GM12878 (cell line): ENCODE measurements at regions not wholly inside any gene's neighbourhood (a gene's known extent, or its start where the extent isn't known, plus 50 kb on each side); places are given as distances from the start of the nearest gene placed in this dataset.

Experiments used
- ATAC-seq: fragments of 200-7000 bp; cut with Tn5 transposase; 3 replicates; pipeline ENCODE4 v1.9.1; 2020; ENCODE audit warnings: mild to moderate bottlenecking, moderate library complexity
- BruUV-seq: library from RNA; stranded (reverse); fragments of 400-500 nt; replicated peaks from 2 replicates; lab custom pipeline; 2021; lab: Mats Ljungman, UMichigan
- CTCF ChIA-PET: fragments of 300-600 bp; sonication (Branson Sonifier 250); formaldehyde crosslinking; extraction: SDS; loops from one replicate; lab custom pipeline; 2021; ENCODE audit warnings: inconsistent platforms; lab: Yijun Ruan, JAX
- POLR2A ChIA-PET: fragments of 350-600 bp; formaldehyde crosslinking; extraction: SDS; loops from one replicate; lab custom pipeline; 2021; ENCODE audit warnings: inconsistent platforms; lab: Charles Lee
- RAD21 ChIA-PET: fragments of 300-600 bp; sonication (Branson Sonifier 250); formaldehyde crosslinking; loops from one replicate; lab custom pipeline; 2023; ENCODE audit warnings: antibody characterized with exemption; ENCODE audit not compliant: unreplicated experiment; lab: Charles Lee
- SMC1A ChIA-PET: fragments of 300-600 bp; sonication (Branson Sonifier 250); formaldehyde crosslinking; loops from one replicate; lab custom pipeline; 2023; ENCODE audit not compliant: unreplicated experiment, uncharacterized antibody; lab: Charles Lee
- DNase-seq: peaks from one replicate; pipeline ENCODE4 v3.0.0-alpha.2; 2011; ENCODE audit warnings: low read depth, low spot score
- FAIRE-seq: peaks from 3 replicates; lab custom pipeline; 2011; peaks lifted over from hg19 to GRCh38; lab: Jason Lieb, UNC
- H2AFZ ChIP-seq: 2 replicates; pipeline ENCODE4 v1.6.0; 2011; ENCODE audit warnings: low read depth, low read length, control low read depth; ENCODE audit not compliant: control insufficient read depth
- H3K27ac ChIP-seq: 2 replicates; pipeline ENCODE4 v1.5.1; 2011; ENCODE audit warnings: control low read depth; ENCODE audit not compliant: control insufficient read depth, insufficient read depth
- H3K27me3 ChIP-seq, 2 experiments: replicated peaks in 1 of 2; 2 replicates each; pipeline versions ENCODE4 v1.6.0 to v1.6.1; 2011; ENCODE audit warnings: low read length in 1 of 2; ENCODE audit not compliant: control insufficient read depth in 2 of 2, insufficient read depth in 2 of 2
- H3K36me3 ChIP-seq, 2 experiments: 2 replicates each; pipeline ENCODE4 v1.5.1; 2011; ENCODE audit warnings: low read length in 1 of 2; ENCODE audit not compliant: control insufficient read depth in 2 of 2, insufficient read depth in 2 of 2
- H3K4me1 ChIP-seq: 2 replicates; pipeline ENCODE4 v1.6.1; 2011; ENCODE audit warnings: mild to moderate bottlenecking, low read length, moderate library complexity, mixed read lengths; ENCODE audit not compliant: control insufficient read depth, insufficient read depth
- H3K4me2 ChIP-seq: 2 replicates; pipeline ENCODE4 v1.6.0; 2011; ENCODE audit warnings: control low read depth; ENCODE audit not compliant: control insufficient read depth, insufficient read depth
- H3K4me3 ChIP-seq: fragments of 200-600 bp; sonication (generic); 2 replicates; pipeline ENCODE4 v1.5.1; 2016
- H3K79me2 ChIP-seq: 2 replicates; pipeline ENCODE4 v1.6.0; 2011; ENCODE audit warnings: low read length; ENCODE audit not compliant: control insufficient read depth, insufficient read depth
- H3K9ac ChIP-seq: 2 replicates; pipeline ENCODE4 v1.8.0; 2011; ENCODE audit warnings: low read length, control low read depth, mixed read lengths; ENCODE audit not compliant: control insufficient read depth, insufficient read depth
- H3K9me3 ChIP-seq: replicated peaks from 3 replicates; pipeline ENCODE4 v1.5.1; 2011; ENCODE audit warnings: mild to moderate bottlenecking, low read length; ENCODE audit not compliant: control insufficient read depth, insufficient read depth
- H4K20me1 ChIP-seq: 2 replicates; pipeline ENCODE4 v1.6.0; 2011; ENCODE audit not compliant: control insufficient read depth, insufficient read depth
- BMI1 ChIP-seq: fragments of 450-650 bp; IDR thresholded peaks from 2 replicates; pipeline ENCODE4 v1.6.1; 2016; ENCODE audit warnings: mild to moderate bottlenecking, moderate library complexity, borderline replicate concordance
- EZH2 ChIP-seq: IDR thresholded peaks from 2 replicates; pipeline ENCODE4 v1.6.1; 2012; ENCODE audit warnings: low read depth, mild to moderate bottlenecking, control low read depth, inconsistent platforms, low read length, borderline replicate concordance; ENCODE audit not compliant: control insufficient read depth
- KDM1A ChIP-seq: fragments of 200-600 bp; sonication (generic); IDR thresholded peaks from 2 replicates; pipeline ENCODE4 v1.6.1; 2016; ENCODE audit warnings: borderline replicate concordance
- MEF2B ChIP-seq: fragments of 450-650 bp; IDR thresholded peaks from 2 replicates; pipeline ENCODE4 v1.6.1; 2018; ENCODE audit warnings: mild to moderate bottlenecking, moderate library complexity; ENCODE audit not compliant: partially characterized antibody, poor library complexity, severe bottlenecking
- MTA3 ChIP-seq: IDR thresholded peaks from 2 replicates; pipeline ENCODE4 v1.6.1; 2012; ENCODE audit warnings: low read length, inconsistent platforms, borderline replicate concordance
- POLR2AphosphoS2 ChIP-seq: IDR thresholded peaks from 2 replicates; pipeline ENCODE4 v1.6.1; 2011; ENCODE audit warnings: low read depth, mild to moderate bottlenecking, low read length, improper control_type of control experiment, moderate library complexity
- RFX5 ChIP-seq: IDR thresholded peaks from 2 replicates; pipeline ENCODE4 v1.6.1; 2011; ENCODE audit warnings: low read depth, low read length, improper control_type of control experiment
- SMAD5 ChIP-seq: IDR thresholded peaks from 2 replicates; pipeline ENCODE4 v1.6.1; 2016; ENCODE audit warnings: antibody characterized with exemption, low read depth
- SREBF2 ChIP-seq: IDR thresholded peaks from 2 replicates; pipeline ENCODE4 v1.6.1; 2012; ENCODE audit warnings: mild to moderate bottlenecking, low read length
- SUPT20H ChIP-seq: IDR thresholded peaks from 2 replicates; pipeline ENCODE4 v1.6.1; 2011; ENCODE audit warnings: low read depth, mild to moderate bottlenecking, low read length, moderate library complexity, borderline replicate concordance; ENCODE audit not compliant: control insufficient read depth
- TARDBP ChIP-seq: IDR thresholded peaks from 2 replicates; pipeline ENCODE4 v1.6.1; 2016; ENCODE audit warnings: borderline replicate concordance
- ZNF384 ChIP-seq: IDR thresholded peaks from 2 replicates; pipeline ENCODE4 v1.6.1; 2012; ENCODE audit warnings: low read depth, mild to moderate bottlenecking, low read length, improper control_type of control experiment, borderline replicate concordance
- WGBS: methylation state at CpG from one replicate; pipeline ENCODE4 v1.1.6; 2016; ENCODE audit warnings: low lambda C conversion rate; ENCODE audit not compliant: insufficient replicate concordance, insufficient coverage; ENCODE audit errors: missing lambda C conversion rate; 5-methylcytosine and 5-hydroxymethylcytosine counted together
- in situ Hi-C: fragments of 300-500 bp; cut with MboI; formaldehyde crosslinking; loops from 9 replicates; pipeline ENCODE4 v1.14.3; 2018; ENCODE audit warnings: mixed read lengths
- intact Hi-C: fragments of 100-400 bp; cut with micrococcal nuclease; formaldehyde crosslinking; loops from one replicate; pipeline ENCODE4 v1.14.2; 2022; ENCODE audit not compliant: unreplicated experiment
- TF ChIP-seq, protein P1 (sequence below): fragments of 450-650 bp; IDR thresholded peaks from 2 replicates; pipeline ENCODE4 v1.6.1; 2017; ENCODE audit warnings: antibody characterized with exemption, mild to moderate bottlenecking, moderate library complexity
- TF ChIP-seq, protein P2 (sequence below): IDR thresholded peaks from 2 replicates; pipeline ENCODE4 v1.6.1; 2011; ENCODE audit warnings: low read depth, mild to moderate bottlenecking, low read length, moderate library complexity, borderline replicate concordance; ENCODE audit errors: extremely low read depth
- TF ChIP-seq, protein P3 (sequence below): fragments of 450-650 bp; IDR thresholded peaks from 2 replicates; pipeline ENCODE4 v1.6.1; 2016; ENCODE audit warnings: mild to moderate bottlenecking
- TF ChIP-seq, protein P4 (sequence below): IDR thresholded peaks from 2 replicates; pipeline ENCODE4 v1.6.1; 2012; ENCODE audit warnings: low read depth, low read length, improper control_type of control experiment
- TF ChIP-seq, protein P5 (sequence below): fragments of 450-650 bp; IDR thresholded peaks from 2 replicates; pipeline ENCODE4 v1.6.1; 2018; ENCODE audit warnings: mild to moderate bottlenecking, low read depth, moderate library complexity; ENCODE audit not compliant: partially characterized antibody

DNA sequence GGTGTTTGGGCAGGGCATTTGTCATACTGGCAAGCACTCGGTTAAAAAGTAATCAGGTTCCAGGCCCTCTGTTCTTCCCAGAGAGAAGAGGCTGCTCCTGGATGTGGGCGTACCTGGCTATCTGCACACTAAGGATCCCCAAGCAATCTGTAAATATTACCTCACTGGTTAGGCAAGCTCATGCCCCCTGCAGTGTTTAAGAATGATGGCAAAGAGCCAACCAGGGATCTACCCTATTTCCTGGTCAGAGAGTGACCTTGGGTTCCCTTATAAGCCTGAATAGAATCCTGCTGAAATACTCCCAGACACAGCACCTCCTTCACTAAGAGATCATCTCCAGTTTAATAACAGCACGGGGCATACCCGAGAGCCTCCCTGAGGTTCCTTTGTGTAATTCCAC is 181.2 kb downstream of the PIK3R1 start:
- in situ Hi-C loops: no loop called here

More for the DNA sequence above, 181.2 kb downstream of the PIK3R1 start:
- Histone ChIP-seq H3K4me1 (no peaks in the 10 kb centered on the region; the same call in 1 of the 2 replicates), H3K27me3 (no peaks in the 10 kb centered on the region), H3K79me2 (no peaks in the 10 kb centered on the region), H3K9me3 (peaks cover 5% of the 10 kb centered on the region; the same call in 2 of the 3 replicates), H3K9ac (no peak overlapping the region), H3K27ac (no peak overlapping the region), H4K20me1 (no peaks in the 10 kb centered on the region), H3K36me3 (no peaks in the 10 kb centered on the region), H3K4me3 (no peak overlapping the region), H2AFZ (no peak overlapping the region), H3K4me2 (no peak overlapping the region)
- intact Hi-C loops: no loop called here
- FAIRE-seq (no peak), DNase-seq (no peak), ATAC-seq (no peak)
- ChIA-PET RAD21 (no interaction called here), CTCF (no interaction called here), SMC1A (no interaction called here), POLR2A (no interaction called here)
- no TSS peak for BruUV-seq
- 88% methylated on average over 4 of the region's 4 CpGs for WGBS
- TF ChIP-seq EZH2 (no peak), TARDBP (no peak), RFX5 (no peak), BMI1 (no peak), KDM1A (no peak), MEF2B (no peak), POLR2AphosphoS2 (no peak), ZNF384 (no peak), SUPT20H (no peak), SREBF2 (no peak), SMAD5 (no peak), MTA3 (no peak)
- TF ChIP-seq, protein P1, sequence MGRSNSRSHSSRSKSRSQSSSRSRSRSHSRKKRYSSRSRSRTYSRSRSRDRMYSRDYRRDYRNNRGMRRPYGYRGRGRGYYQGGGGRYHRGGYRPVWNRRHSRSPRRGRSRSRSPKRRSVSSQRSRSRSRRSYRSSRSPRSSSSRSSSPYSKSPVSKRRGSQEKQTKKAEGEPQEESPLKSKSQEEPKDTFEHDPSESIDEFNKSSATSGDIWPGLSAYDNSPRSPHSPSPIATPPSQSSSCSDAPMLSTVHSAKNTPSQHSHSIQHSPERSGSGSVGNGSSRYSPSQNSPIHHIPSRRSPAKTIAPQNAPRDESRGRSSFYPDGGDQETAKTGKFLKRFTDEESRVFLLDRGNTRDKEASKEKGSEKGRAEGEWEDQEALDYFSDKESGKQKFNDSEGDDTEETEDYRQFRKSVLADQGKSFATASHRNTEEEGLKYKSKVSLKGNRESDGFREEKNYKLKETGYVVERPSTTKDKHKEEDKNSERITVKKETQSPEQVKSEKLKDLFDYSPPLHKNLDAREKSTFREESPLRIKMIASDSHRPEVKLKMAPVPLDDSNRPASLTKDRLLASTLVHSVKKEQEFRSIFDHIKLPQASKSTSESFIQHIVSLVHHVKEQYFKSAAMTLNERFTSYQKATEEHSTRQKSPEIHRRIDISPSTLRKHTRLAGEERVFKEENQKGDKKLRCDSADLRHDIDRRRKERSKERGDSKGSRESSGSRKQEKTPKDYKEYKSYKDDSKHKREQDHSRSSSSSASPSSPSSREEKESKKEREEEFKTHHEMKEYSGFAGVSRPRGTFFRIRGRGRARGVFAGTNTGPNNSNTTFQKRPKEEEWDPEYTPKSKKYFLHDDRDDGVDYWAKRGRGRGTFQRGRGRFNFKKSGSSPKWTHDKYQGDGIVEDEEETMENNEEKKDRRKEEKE: no peak
- TF ChIP-seq, protein P2, sequence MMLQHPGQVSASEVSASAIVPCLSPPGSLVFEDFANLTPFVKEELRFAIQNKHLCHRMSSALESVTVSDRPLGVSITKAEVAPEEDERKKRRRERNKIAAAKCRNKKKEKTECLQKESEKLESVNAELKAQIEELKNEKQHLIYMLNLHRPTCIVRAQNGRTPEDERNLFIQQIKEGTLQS: no peak
- TF ChIP-seq, protein P3, sequence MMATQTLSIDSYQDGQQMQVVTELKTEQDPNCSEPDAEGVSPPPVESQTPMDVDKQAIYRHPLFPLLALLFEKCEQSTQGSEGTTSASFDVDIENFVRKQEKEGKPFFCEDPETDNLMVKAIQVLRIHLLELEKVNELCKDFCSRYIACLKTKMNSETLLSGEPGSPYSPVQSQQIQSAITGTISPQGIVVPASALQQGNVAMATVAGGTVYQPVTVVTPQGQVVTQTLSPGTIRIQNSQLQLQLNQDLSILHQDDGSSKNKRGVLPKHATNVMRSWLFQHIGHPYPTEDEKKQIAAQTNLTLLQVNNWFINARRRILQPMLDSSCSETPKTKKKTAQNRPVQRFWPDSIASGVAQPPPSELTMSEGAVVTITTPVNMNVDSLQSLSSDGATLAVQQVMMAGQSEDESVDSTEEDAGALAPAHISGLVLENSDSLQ: no peak
- TF ChIP-seq, protein P4, sequence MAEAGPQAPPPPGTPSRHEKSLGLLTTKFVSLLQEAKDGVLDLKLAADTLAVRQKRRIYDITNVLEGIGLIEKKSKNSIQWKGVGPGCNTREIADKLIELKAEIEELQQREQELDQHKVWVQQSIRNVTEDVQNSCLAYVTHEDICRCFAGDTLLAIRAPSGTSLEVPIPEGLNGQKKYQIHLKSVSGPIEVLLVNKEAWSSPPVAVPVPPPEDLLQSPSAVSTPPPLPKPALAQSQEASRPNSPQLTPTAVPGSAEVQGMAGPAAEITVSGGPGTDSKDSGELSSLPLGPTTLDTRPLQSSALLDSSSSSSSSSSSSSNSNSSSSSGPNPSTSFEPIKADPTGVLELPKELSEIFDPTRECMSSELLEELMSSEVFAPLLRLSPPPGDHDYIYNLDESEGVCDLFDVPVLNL: no peak
- TF ChIP-seq, protein P5, sequence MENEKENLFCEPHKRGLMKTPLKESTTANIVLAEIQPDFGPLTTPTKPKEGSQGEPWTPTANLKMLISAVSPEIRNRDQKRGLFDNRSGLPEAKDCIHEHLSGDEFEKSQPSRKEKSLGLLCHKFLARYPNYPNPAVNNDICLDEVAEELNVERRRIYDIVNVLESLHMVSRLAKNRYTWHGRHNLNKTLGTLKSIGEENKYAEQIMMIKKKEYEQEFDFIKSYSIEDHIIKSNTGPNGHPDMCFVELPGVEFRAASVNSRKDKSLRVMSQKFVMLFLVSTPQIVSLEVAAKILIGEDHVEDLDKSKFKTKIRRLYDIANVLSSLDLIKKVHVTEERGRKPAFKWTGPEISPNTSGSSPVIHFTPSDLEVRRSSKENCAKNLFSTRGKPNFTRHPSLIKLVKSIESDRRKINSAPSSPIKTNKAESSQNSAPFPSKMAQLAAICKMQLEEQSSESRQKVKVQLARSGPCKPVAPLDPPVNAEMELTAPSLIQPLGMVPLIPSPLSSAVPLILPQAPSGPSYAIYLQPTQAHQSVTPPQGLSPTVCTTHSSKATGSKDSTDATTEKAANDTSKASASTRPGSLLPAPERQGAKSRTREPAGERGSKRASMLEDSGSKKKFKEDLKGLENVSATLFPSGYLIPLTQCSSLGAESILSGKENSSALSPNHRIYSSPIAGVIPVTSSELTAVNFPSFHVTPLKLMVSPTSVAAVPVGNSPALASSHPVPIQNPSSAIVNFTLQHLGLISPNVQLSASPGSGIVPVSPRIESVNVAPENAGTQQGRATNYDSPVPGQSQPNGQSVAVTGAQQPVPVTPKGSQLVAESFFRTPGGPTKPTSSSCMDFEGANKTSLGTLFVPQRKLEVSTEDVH: no peak
